DND-41 (cell line): ENCODE measurements at regions not wholly inside any gene's neighbourhood (a gene's known extent, or its start where the extent isn't known, plus 50 kb on each side); places are given as distances from the start of the nearest gene placed in this dataset.

Experiments used
- EZH2 ChIP-seq: IDR thresholded peaks from 3 replicates; pipeline ENCODE4 v1.6.1; 2012; ENCODE audit warnings: borderline replicate concordance, low read depth, mild to moderate bottlenecking, moderate library complexity, low read length, inconsistent platforms; ENCODE audit not compliant: severe bottlenecking
- TF ChIP-seq, protein P1 (sequence below): IDR thresholded peaks from 2 replicates; pipeline ENCODE4 v1.5.1; 2012; ENCODE audit warnings: borderline replicate concordance, low read length, moderate library complexity, mild to moderate bottlenecking; ENCODE audit not compliant: poor library complexity, severe bottlenecking; ENCODE audit errors: extremely low read depth

DNA sequence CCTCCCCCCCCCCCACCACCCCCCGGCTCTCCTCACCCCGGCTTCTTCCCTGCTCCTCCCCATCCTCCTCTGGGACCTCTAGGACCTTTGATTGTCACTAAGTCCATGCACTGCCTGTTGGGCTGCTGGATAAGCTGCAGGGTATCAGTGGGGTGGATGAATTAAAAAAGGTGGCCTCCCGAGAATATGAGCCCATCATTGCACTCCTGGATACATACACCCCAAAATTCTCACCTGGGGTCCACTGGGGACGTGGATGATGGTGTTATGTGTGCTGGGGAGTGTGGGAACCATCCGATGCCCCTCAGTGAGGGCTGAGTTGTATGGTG is 88.8 kb downstream of the IRF8 start:
- TF ChIP-seq, protein P1, sequence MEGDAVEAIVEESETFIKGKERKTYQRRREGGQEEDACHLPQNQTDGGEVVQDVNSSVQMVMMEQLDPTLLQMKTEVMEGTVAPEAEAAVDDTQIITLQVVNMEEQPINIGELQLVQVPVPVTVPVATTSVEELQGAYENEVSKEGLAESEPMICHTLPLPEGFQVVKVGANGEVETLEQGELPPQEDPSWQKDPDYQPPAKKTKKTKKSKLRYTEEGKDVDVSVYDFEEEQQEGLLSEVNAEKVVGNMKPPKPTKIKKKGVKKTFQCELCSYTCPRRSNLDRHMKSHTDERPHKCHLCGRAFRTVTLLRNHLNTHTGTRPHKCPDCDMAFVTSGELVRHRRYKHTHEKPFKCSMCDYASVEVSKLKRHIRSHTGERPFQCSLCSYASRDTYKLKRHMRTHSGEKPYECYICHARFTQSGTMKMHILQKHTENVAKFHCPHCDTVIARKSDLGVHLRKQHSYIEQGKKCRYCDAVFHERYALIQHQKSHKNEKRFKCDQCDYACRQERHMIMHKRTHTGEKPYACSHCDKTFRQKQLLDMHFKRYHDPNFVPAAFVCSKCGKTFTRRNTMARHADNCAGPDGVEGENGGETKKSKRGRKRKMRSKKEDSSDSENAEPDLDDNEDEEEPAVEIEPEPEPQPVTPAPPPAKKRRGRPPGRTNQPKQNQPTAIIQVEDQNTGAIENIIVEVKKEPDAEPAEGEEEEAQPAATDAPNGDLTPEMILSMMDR: no peak
- TF ChIP-seq EZH2: no peak
